WTC11 (cell line): ENCODE measurements at regions not wholly inside any gene's neighbourhood (a gene's known extent, or its start where the extent isn't known, plus 50 kb on each side); places are given as distances from the start of the nearest gene placed in this dataset.

Experiments
- ATAC-seq: fragments of 200-7000 bp; cut with Tn5 transposase; 2 replicates; pipeline ENCODE4 v1.10.0; 2021; ENCODE audit warnings: mild to moderate bottlenecking, moderate library complexity
- CTCF ChIA-PET: fragments of 300-600 bp; sonication (Branson Sonifier 250); formaldehyde crosslinking; loops from one replicate; lab custom pipeline; 2021; ENCODE audit warnings: antibody characterized with exemption; lab: Charles Lee
- POLR2A ChIA-PET: fragments of 350-600 bp; sonication (Branson Sonifier 250); formaldehyde crosslinking; loops from one replicate; lab custom pipeline; 2021; ENCODE audit warnings: antibody characterized with exemption; lab: Charles Lee
- DNase-seq: peaks from one replicate; pipeline ENCODE4 v3.0.0; 2021; ENCODE audit warnings: low spot score
- H3K27ac Mint-ChIP-seq: 2 replicates; pipeline ENCODE4 v1.8.0; 2021; ENCODE audit warnings: mixed read lengths
- H3K27me3 Mint-ChIP-seq: 2 replicates; pipeline ENCODE4 v1.8.0; 2021; ENCODE audit warnings: low read depth, mild to moderate bottlenecking, moderate library complexity, mixed read lengths
- H3K36me3 Mint-ChIP-seq: 2 replicates; pipeline ENCODE4 v1.8.0; 2021; ENCODE audit warnings: mixed read lengths
- H3K4me1 Mint-ChIP-seq: 2 replicates; pipeline ENCODE4 v1.8.0; 2022; ENCODE audit warnings: mixed read lengths
- H3K4me3 Mint-ChIP-seq: 2 replicates; pipeline ENCODE4 v1.8.0; 2021; ENCODE audit warnings: mild to moderate bottlenecking, moderate library complexity, mixed read lengths
- H3K9me3 Mint-ChIP-seq: 2 replicates; pipeline ENCODE4 v1.8.0; 2021; ENCODE audit warnings: mixed read lengths
- ATF3 ChIP-seq: sonication (generic); formaldehyde crosslinking; conservative IDR thresholded peaks from 2 replicates; pipeline ENCODE4 v1.8.1; 2022; ENCODE audit warnings: mild to moderate bottlenecking, missing genetic modification reagents
- CBFB ChIP-seq: sonication (generic); formaldehyde crosslinking; IDR thresholded peaks from 2 replicates; pipeline ENCODE4 v1.8.1; 2022; ENCODE audit warnings: mild to moderate bottlenecking, low read depth, missing genetic modification reagents
- CREB1 ChIP-seq: sonication (generic); formaldehyde crosslinking; IDR thresholded peaks from 2 replicates; pipeline ENCODE4 v1.8.0; 2023; ENCODE audit warnings: mild to moderate bottlenecking, missing genetic modification reagents
- E2F1 ChIP-seq: sonication (generic); formaldehyde crosslinking; IDR thresholded peaks from 2 replicates; pipeline ENCODE4 v1.8.0; 2022; ENCODE audit warnings: mild to moderate bottlenecking, missing genetic modification reagents
- ELF4 ChIP-seq: sonication (generic); formaldehyde crosslinking; IDR thresholded peaks from 2 replicates; pipeline ENCODE4 v1.8.1; 2022; ENCODE audit warnings: low read depth, mild to moderate bottlenecking, moderate library complexity, missing genetic modification reagents
- ERG ChIP-seq: fragments of 250-450 bp; sonication (Bioruptor Pico); IDR thresholded peaks from 2 replicates; pipeline ENCODE4 v1.8.0; 2021; ENCODE audit warnings: mild to moderate bottlenecking
- ETV6 ChIP-seq: sonication (generic); formaldehyde crosslinking; IDR thresholded peaks from 2 replicates; pipeline ENCODE4 v1.8.1; 2022; ENCODE audit warnings: mild to moderate bottlenecking, missing genetic modification reagents
- FOXJ3 ChIP-seq: sonication (generic); formaldehyde crosslinking; IDR thresholded peaks from 2 replicates; pipeline ENCODE4 v1.9.0; 2021; ENCODE audit warnings: missing genetic modification reagents, mild to moderate bottlenecking, borderline replicate concordance
- HMGA2 ChIP-seq: fragments of 250-450 bp; sonication (Bioruptor Pico); IDR thresholded peaks from 2 replicates; pipeline ENCODE4 v1.4.0; 2021; ENCODE audit warnings: mild to moderate bottlenecking, moderate library complexity
- MYBL2 ChIP-seq: sonication (generic); formaldehyde crosslinking; IDR thresholded peaks from 2 replicates; pipeline ENCODE4 v1.8.1; 2023; ENCODE audit warnings: mild to moderate bottlenecking, moderate library complexity, missing genetic modification reagents
- NR2C2 ChIP-seq: sonication (generic); formaldehyde crosslinking; IDR thresholded peaks from 2 replicates; pipeline ENCODE4 v1.8.0; 2022; ENCODE audit warnings: mild to moderate bottlenecking, missing genetic modification reagents
- OVOL2 ChIP-seq: fragments of 250-450 bp; sonication (Bioruptor Pico); IDR thresholded peaks from 2 replicates; pipeline ENCODE4 v1.9.0; 2021; ENCODE audit warnings: mild to moderate bottlenecking, borderline replicate concordance
- PRRX2 ChIP-seq: fragments of 250-450 bp; sonication (Bioruptor Pico); IDR thresholded peaks from 2 replicates; pipeline ENCODE4 v1.8.0; 2021; ENCODE audit warnings: mild to moderate bottlenecking
- ZNF219 ChIP-seq: sonication (generic); formaldehyde crosslinking; IDR thresholded peaks from 2 replicates; pipeline ENCODE4 v1.8.0; 2023; ENCODE audit warnings: missing genetic modification reagents, mild to moderate bottlenecking, borderline replicate concordance
- ZNF281 ChIP-seq: sonication (generic); formaldehyde crosslinking; IDR thresholded peaks from 2 replicates; pipeline ENCODE4 v1.8.0; 2023; ENCODE audit warnings: mild to moderate bottlenecking, missing genetic modification reagents
- ZNF425 ChIP-seq: fragments of 250-450 bp; sonication (Bioruptor Pico); conservative IDR thresholded peaks from 2 replicates; pipeline ENCODE4 v1.9.0; 2021; ENCODE audit warnings: mild to moderate bottlenecking
- ZNF512 ChIP-seq: sonication (generic); formaldehyde crosslinking; IDR thresholded peaks from 2 replicates; pipeline ENCODE4 v1.8.1; 2022; ENCODE audit warnings: missing genetic modification reagents, borderline replicate concordance
- ZNF532 ChIP-seq: fragments of 250-450 bp; sonication (Bioruptor Pico); IDR thresholded peaks from 2 replicates; pipeline ENCODE4 v1.9.0; 2021; ENCODE audit warnings: mild to moderate bottlenecking, borderline replicate concordance
- ZNF671 ChIP-seq: fragments of 250-450 bp; sonication (Bioruptor Pico); IDR thresholded peaks from 2 replicates; pipeline ENCODE4 v1.8.0; 2021; ENCODE audit warnings: mild to moderate bottlenecking

GRCh38 chr3:193872265-193872753 is 263.6 kb upstream of the HES1 start:
- DNase-seq (no peak), ATAC-seq (no peak)
- Mint-ChIP-seq H3K9me3 (0 out of 2 replicates have a peak, but pooled peaks cover 3% of the 10 kb centered on the region), H3K36me3 (no peaks in the 10 kb centered on the region), H3K27ac (no peak overlapping the region), H3K27me3 (peaks cover 43% of the 10 kb centered on the region), H3K4me1 (peaks cover 38% of the 10 kb centered on the region), H3K4me3 (no peak overlapping the region)
- TF ChIP-seq CREB1 (no peak), ZNF219 (CRISPR knock-in tag) (no peak), ELF4 (CRISPR knock-in tag) (no peak), PRRX2 (CRISPR knock-in tag) (no peak), ETV6 (CRISPR knock-in tag) (no peak), HMGA2 (no peak), OVOL2 (no peak), FOXJ3 (CRISPR knock-in tag) (no peak), ZNF425 (CRISPR knock-in tag) (no peak), E2F1 (CRISPR knock-in tag) (no peak), ZNF281 (no peak), CBFB (CRISPR knock-in tag) (no peak)
- ChIA-PET CTCF (no interaction called here), POLR2A (interaction anchor here (0.6 kb wide), 1 partner anchor 206 kb away, joined by 4 read pairs; no protein-coding TSS in a partner anchor)

GRCh38 chr3:193873426-193874201 is 262.3 kb upstream of the HES1 start:
- Mint-ChIP-seq H3K27me3 (peaks cover 30% of the 10 kb centered on the region), H3K4me3 (no peak overlapping the region), H3K36me3 (no peaks in the 10 kb centered on the region), H3K27ac (no peak overlapping the region), H3K4me1 (peaks cover 40% of the 10 kb centered on the region), H3K9me3 (0 out of 2 replicates have a peak, but pooled peaks cover 3% of the 10 kb centered on the region)
- DNase-seq = no peak
- CTCF ChIA-PET = no interaction called here
- no peak for ATAC-seq
- POLR2A ChIA-PET = no interaction called here
- TF ChIP-seq ZNF532 (CRISPR knock-in tag) (no peak), ZNF512 (CRISPR knock-in tag) (no peak), MYBL2 (CRISPR knock-in tag) (no peak), ERG (CRISPR knock-in tag) (no peak), PRRX2 (CRISPR knock-in tag) (no peak), CBFB (CRISPR knock-in tag) (no peak), ZNF671 (no peak), NR2C2 (CRISPR knock-in tag) (no peak), ATF3 (CRISPR knock-in tag) (no peak)
